H1 (cell line): ENCODE measurements at regions not wholly inside any gene's neighbourhood (a gene's known extent, or its start where the extent isn't known, plus 50 kb on each side); places are given as distances from the start of the nearest gene placed in this dataset.

ENCODE experiments used
- CREB1 ChIP-seq: IDR thresholded peaks from 2 replicates; pipeline ENCODE4 v1.6.1; 2012; ENCODE audit warnings: inconsistent platforms
- CTCF ChIP-seq, 3 experiments: IDR thresholded peaks; 1 replicate in 2 of 3; 2 replicates in 1 of 3; pipeline versions ENCODE4 v1.5.1 to v1.6.1; 2011; ENCODE audit warnings: low read length in 3 of 3, mild to moderate bottlenecking in 3 of 3, inconsistent platforms in 2 of 3, low read depth in 1 of 3, moderate library complexity in 1 of 3; ENCODE audit not compliant: insufficient read depth in 1 of 3; ENCODE audit errors: control extremely low read depth in 1 of 3
- EP300 ChIP-seq, 2 experiments: IDR thresholded peaks; 1 replicate in 1 of 2; 2 replicates in 1 of 2; pipeline ENCODE4 v1.6.1; 2011 to 2012; ENCODE audit warnings: low read depth in 2 of 2, low read length in 2 of 2, mild to moderate bottlenecking in 2 of 2, borderline replicate concordance in 1 of 2, inconsistent platforms in 1 of 2, moderate library complexity in 1 of 2
- JUN ChIP-seq: IDR thresholded peaks from 2 replicates; pipeline ENCODE4 v1.6.1; 2011; ENCODE audit warnings: low read depth, mild to moderate bottlenecking, improper control_type of control experiment, low read length
- MAX ChIP-seq: IDR thresholded peaks from 2 replicates; pipeline ENCODE4 v1.6.1; 2012; ENCODE audit warnings: inconsistent platforms
- POLR2A ChIP-seq, 2 experiments: IDR thresholded peaks; 1 replicate in 1 of 2; 2 replicates in 1 of 2; pipeline ENCODE4 v1.6.1; 2011; ENCODE audit warnings: low read depth in 2 of 2, low read length in 2 of 2, mild to moderate bottlenecking in 2 of 2; ENCODE audit errors: control extremely low read depth in 1 of 2
- POLR2AphosphoS5 ChIP-seq: IDR thresholded peaks from 2 replicates; pipeline ENCODE4 v1.6.1; 2011; ENCODE audit warnings: low read depth, low read length
- SIRT6 ChIP-seq: IDR thresholded peaks from one replicate; pipeline ENCODE4 v1.7.1; 2012; ENCODE audit warnings: low read length, inconsistent platforms
- TAF1 ChIP-seq: IDR thresholded peaks from 2 replicates; pipeline ENCODE4 v1.6.1; 2011; ENCODE audit warnings: mild to moderate bottlenecking, low read depth, low read length
- TBP ChIP-seq: IDR thresholded peaks from 2 replicates; pipeline ENCODE4 v1.6.1; 2011; ENCODE audit warnings: low read depth, low read length, improper control_type of control experiment
- TCF12 ChIP-seq: IDR thresholded peaks from 2 replicates; pipeline ENCODE4 v1.6.1; 2011; ENCODE audit warnings: low read depth, mild to moderate bottlenecking, low read length
- USF2 ChIP-seq: IDR thresholded peaks from 2 replicates; pipeline ENCODE4 v1.6.1; 2011; ENCODE audit warnings: low read length, improper control_type of control experiment
- ZNF274 ChIP-seq: IDR thresholded peaks from 2 replicates; pipeline ENCODE4 v1.7.0; 2012; ENCODE audit warnings: low read length, borderline replicate concordance; ENCODE audit errors: extremely low read depth

- TF ChIP-seq TAF1 (no peak), MAX (no peak), POLR2A (IDR thresholded peaks at IDR 0.05; ENCODE audit: control extremely low read depth in 1 of 2, low read depth in 2 of 2, low read length in 2 of 2) (no peak), TCF12 (no peak), ZNF274 (no peak), JUN (no peak), CTCF (IDR thresholded peaks at IDR 0.05; ENCODE audit: control extremely low read depth in 1 of 3, insufficient read depth in 1 of 3, low read depth in 1 of 3, low read length in 3 of 3) (no peak), POLR2AphosphoS5 (no peak), CREB1 (no peak), USF2 (no peak), EP300 (IDR thresholded peaks at IDR 0.05; ENCODE audit: borderline replicate concordance in 1 of 2, low read depth in 2 of 2, low read length in 2 of 2) (no peak), SIRT6 (no peak), TBP (no peak)
Measured at GRCh38 chr4:138096384-138097062, 145.6 kb downstream of the SLC7A11 start.
